HG03066 (cell line): ENCODE measurements at regions not wholly inside any gene's neighbourhood (a gene's known extent, or its start where the extent isn't known, plus 50 kb on each side); places are given as distances from the start of the nearest gene placed in this dataset.

Source experiments
- ATAC-seq: cut with Tn5 transposase; IDR thresholded peaks from one replicate; pipeline ENCODE4 v1.9.1; 2021; ENCODE audit warnings: low read depth; ENCODE audit not compliant: unreplicated experiment

DNA sequence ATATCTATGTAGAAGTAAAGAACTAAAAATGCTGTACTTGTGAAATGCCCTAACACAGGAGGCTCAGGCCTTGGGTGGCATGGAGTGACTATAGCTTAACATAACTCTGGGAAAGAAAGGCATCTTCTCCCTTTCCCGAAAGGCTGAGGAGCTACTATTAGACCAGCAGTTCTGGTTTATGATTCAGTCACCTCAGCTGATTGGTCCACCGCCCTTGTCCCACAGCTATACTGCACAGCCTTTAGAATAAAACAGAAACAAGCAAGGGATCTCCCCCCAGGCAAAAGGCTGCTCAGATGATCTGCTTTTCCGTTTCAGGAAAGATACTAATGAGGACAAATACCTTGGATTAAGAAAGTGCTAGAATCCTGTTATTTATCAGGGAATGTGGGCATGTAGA, 171.3 kb downstream of the SNCA start:
- ATAC-seq, result no peak

DNA sequence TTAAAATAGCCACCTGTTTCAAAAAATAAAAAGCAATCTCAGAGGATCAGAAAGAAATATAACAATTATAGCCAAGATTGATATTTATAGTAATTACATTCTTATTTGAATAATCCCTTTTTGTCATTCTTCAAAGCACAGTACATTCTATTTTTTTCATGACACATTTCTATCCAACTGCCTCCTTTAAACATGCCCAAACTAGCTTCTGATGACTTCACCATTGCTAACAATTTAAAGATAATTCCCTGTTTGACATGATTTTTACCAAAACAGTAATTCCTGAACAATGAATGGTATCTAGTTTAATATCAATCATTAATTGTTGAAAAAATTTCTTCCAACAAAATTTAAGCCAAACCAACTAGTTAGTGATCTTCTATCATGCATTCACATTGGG, 172.4 kb downstream of the SNCA start:
- ATAC-seq, result no peak

DNA sequence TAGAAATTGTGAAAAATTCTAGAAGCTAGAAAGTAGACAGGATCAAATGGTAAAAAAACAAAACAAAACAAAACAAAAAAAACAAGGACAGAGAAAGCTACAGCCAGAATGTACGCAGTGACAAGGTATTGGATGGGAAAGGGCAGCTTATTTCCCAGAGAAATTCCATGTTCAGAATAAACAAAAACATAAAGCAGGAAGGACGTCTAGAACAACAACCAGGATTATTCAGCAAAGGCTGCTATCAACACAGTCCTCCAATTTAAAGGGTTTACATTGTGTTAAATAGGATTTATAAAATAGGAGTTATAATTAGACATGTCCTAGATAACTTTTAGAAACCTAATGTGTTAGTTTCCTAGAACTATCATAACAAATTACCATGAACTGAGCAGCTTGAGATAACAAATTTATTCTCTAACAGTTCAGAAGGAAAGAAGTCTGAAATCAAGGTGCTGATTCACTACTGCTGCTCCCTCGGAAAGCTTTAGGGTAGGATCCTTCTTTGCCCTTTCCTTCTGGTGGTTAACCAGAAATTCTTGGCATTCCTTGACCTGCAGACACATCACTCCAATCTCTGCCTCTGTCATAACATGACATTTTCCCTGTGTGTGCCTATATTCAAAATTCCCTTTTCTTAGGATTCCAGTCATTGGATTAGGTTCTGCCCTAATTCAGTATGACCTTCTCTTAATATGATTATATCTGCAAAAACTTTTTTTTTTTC, 175.6 kb downstream of the SNCA start:
- ATAC-seq, result no peak

DNA sequence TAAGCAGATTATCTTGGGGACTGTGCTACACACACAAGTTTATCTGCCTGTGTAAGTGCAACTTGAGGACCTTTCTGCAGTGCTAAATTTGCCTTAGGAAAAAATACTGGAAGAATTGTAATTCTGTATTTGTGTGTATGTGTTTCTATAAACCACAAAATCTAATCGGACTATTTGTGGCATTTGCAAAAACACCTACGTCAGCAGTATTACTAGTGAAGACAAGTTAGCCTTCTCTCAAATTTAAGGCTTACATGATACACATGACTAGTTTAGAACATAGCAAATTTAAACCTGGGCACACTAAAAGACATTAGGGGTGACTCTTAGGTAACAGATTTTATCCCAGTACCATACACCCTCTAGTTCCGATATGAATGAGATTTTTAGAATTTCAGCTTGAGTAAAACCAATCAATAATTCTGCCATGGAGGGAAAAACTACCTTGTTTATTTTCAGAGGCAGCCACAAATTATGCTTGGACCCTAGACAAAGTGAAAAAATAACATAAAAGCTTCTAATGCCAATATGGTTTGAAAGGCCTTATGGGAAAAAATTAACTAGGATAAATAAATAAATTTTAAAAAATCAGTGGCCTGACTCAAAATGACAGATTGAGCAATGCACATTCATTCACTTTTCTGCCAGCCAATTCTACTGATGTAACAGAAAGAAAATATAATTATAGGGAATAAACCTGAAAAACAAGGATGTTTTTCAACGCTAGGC, 176.4 kb downstream of the SNCA start:
- no peak for ATAC-seq

DNA sequence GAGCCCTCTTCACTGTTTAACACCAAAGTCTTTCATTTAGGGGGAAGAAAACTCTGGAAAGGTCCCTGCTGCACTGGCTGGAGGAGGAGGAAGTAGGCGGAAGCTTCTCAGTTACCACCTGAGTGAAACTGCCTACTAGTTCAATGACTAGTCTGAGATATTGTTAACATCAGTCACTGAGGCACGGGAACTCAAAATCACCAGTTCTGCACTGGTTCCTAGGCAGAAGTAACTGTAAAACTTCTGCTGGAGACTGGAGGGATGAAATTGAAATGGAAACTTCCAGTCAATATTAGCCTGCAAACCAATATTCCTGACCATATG, 178.3 kb downstream of the SNCA start:
- peak; percentile 73 for ATAC-seq

DNA sequence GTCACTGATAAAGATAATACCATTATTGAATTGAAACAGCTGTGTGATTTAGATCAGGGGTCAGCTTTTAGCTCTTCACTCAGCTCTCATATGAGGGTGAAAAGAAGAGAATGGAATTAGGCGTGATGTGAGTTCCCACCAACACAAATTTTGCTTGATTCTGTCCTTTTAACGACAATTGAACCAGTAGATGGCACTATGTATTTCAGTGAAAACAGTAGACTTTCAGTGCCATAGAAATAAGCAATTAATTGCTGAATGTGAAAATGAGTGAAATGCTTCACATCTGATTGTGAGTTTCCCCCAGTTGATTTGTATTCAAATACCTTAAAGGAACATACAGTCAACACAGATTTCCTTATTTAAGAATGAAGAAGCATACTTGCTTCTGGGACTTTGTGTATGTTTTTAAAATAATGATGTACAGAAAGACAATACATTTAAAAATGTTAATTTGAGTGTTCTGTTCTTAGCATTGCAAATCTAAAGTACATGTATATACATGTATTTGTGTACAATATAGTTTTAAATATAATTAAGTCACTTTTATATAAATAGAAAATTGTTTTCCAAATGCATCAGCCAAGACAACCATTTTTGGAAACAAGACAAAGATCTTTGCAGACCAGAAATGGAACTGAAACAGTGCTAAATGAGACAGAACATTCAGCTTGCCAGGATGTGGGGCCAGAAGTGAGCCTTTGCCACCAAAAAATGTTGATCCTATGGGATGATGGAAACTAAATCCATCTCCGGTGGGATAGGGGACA, 178.8 kb downstream of the SNCA start:
- ATAC-seq, result peak; percentile 63

DNA sequence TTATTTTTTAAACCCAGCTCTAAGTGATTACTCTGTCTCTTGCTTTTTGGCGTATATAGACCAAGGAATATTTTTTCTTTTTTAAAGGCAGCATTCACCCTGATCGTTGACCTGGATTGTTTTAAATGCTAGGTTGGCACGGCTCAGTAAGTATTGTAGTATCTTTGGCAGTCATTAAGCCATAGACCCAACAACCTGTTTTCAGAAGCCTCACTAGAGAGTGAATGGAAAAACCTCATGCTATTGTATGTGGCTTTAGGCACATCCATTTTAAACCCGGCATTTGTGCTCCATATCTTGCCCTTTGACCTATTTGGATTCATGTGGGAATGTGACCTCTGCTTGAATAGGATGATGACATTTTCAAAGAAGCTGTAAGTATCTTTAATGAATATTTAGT, 183.9 kb downstream of the SNCA start:
- ATAC-seq, result no peak

DNA sequence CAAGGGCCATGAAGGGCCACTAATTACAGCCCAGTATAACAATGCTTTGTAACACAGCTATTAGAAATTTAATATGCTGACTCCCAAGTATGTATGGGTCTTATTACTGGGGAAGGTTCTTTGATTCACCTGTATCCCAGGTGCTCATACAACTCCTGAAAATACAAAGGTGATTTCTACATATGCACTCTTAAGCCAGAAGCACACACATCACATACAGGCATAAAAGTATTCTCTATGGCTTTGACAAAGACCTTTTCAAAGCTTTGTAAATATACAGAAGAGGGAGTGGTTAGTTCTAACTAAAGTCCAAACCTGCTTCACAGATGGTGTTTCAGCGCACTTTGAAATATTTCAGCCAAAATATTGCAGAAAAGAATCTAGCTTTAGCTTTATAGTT, 191.5 kb downstream of the SNCA start:
- no peak for ATAC-seq

DNA sequence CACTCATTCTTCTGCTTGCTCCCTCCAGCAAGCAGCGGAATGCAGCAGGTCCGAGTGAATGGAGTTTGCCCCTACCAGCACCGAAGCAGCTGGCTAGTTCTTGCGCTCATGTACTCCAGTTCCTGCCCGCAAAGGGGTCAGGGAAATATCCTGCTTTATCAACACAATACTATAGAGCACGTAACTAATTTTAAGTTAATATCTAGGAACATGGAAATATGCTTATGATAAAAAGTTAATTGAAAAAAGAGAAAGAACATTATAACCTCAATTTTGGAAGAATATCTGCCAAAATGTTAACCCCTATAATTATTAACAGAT, 195.6 kb downstream of the SNCA start:
- no peak for ATAC-seq

DNA sequence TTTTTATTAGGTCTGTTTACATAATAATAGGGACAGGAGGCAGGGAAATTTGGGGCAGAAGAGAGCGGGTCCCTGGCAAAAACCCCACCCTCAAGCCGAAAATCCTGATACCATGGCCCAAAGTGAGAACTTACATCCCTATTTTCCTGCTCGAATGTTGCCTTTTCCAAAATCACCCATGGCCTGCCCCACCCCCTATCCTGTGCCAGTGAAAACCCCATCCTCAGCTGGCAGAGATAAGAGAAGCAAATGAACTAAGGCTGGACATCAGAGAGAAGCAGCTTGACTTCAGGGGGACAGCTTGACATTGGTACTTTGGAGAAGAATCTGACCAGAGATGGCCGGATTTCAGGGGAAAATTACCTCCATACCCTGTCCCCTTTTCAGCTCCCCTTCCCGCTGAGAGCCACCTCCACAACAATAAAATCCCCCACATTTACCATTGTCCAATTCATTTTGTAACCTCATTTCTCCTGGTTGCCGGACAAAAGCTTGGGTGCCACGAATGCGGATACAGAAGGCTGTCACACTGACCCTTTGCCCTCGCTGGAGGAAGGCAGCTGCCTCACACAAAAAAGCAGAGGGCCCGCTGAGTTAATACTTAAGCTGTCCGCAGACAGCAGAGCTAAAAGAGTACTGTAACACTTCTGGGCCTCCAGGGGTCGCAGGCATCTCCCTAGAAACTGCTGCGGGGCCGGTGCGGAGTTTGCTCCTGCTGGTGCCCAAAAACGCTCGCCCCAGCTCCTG, 196.2 kb downstream of the SNCA start:
- no peak for ATAC-seq

DNA sequence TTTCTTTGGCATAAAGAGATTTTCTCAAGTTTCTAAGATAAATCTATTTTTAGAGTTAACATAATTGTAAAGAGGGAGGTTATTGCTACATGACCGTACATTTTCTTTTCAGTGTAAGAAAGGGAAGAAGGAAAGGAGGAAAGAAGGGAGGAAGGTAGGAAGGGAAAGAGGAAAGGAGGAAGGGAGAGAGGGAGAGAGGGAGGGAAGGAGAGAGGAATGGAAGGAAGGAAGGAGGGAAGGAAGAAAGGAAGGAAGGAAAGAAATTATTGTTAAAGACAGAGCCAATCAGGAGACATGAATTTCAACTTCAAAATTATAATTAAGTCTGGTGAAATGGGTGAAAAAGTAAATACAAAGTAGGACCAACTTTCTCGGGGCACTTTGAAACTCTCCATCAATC, 197.6 kb downstream of the SNCA start:
- no peak for ATAC-seq

DNA sequence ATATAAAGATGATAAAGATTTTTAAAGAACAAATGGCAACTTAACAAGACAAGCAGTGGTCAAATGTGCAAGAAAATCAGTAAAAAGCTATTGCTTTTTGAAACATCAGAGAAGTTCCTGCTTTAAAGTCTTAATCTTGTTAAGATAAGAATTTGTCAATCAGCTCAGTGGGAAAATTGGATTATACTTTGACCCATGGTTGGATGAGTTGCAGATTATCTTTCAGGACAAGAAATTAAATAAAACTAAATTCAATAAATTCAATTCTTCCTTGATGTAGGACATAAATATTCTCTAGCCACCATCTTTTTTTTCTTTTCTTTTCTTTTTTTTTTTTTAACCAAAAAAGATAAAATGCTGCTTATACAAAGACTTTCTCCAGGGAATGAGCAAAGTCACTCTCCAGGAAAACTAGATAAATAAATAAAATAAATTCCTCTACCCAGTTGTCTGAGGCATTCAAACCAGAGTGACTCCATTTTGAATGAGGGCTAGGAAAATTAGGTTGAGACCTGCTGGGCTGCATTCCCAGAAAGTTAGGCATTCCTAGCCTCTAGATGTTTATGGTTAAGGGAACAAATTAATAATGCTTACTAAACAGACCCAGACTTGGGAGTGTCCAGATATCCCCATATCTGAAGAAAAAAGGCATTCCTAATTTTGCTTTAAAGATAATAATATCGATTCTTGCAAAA, 211.2 kb downstream of the SNCA start:
- no peak for ATAC-seq

DNA sequence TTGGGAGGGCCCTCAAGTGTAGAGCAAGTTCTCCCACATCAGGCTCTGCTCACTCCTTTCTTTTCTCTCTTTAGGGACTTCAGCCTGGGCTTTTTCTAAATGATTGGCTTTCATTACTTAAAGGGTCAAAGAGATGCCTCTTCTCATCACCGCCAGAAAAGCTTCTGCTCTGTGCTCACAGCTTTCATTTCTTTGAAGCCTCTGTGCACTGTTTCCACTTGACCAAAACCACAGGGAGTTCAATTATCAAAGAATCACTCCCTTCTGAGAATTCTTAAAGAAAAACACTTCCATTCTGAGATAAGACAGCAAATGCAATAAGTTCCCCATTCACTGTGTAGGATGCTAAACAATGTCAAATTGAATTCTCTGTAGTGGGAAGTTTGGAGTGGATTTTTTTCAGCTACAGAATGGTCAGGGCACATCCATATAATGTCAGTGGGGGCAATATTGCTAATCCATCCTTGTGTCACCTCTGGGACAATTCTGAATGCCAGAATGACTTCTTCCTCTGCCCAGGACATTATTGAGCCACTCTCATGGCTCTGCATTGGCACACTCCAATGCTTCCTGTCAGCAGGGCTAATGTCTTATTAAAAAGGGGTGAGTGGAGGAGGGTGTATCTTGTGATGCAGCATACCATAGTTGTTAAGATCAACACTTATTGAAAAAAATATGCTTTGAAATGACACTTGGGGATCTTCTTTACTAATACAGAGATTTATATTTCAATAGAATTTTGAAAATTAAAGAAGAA, 217.6 kb downstream of the SNCA start:
- no peak for ATAC-seq

DNA sequence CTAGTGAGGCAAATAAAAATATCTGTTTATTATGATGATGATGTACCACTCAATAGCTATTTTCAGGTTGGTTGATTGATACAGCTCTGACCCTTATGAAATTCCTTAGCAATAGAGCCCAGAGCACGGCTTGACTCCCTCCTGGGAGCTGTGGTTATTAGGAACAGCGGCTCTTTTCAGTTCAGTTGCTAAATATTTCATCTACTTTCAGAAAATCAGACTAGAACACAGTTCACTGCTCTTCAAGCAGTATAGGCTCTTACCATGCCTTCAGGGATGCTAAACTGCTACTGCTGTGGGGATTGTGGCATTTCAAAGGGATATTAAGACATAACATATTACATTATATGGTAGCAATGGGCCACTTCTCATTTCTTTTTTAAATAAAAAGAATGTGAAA, 218.8 kb downstream of the SNCA start:
- ATAC-seq, result no peak

DNA sequence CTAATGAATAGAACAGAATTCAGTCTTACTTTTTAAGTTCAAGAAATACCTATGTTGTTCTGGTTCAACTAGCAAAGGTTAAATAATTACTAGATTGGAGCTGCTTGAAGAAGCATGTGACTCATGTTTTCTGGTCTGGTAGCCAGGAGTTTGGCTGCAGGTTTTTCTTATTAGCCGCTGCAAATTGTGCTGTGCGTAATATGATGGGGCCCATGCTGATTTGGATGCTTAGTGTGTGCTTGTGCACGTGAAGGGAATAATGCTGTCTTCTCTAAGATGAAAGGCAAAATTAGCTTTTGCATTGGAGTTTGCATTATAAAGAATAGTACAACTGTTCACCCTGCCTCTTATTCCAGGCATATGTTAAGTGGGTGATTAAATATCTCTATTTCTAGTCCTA, 219.6 kb downstream of the SNCA start:
- ATAC-seq, result no peak

DNA sequence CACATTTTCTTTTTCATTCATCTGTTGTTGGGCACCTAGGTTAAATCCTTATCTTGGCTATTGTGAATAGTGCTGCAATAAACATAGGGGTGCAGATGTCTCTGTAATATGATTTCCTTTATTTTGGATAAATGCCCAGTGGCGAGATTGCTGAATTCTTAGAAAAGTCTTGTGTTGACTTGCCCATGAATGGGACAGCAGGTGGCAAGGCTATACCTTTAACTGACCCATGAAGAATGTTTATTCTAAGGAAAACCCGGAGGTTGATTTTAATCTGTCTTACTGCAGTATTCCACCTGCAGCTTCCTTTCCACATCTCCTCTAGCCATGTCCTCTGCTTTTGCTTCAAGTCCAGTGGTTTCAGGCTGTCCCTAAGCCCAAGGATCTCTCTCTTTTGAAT, 220.6 kb downstream of the SNCA start:
- no peak for ATAC-seq

DNA sequence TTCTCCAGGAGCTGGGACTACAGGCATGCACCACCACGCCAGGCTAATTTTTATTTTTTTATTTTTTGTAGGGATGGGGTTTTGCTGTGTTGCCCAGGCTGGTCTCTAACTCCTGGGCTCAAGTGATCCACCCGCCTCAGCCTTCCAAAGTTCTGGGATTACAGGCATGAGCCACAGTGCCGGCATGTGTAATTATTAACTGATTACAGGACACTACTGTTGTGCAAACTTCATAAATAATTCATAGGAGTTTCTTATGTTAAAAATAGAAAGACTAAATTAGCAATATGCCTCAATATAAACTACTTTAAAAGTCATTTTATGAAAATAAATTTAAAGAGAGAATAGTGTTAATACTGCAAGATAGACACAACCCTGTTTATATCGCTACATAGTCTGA, 221.9 kb downstream of the SNCA start:
- no peak for ATAC-seq

DNA sequence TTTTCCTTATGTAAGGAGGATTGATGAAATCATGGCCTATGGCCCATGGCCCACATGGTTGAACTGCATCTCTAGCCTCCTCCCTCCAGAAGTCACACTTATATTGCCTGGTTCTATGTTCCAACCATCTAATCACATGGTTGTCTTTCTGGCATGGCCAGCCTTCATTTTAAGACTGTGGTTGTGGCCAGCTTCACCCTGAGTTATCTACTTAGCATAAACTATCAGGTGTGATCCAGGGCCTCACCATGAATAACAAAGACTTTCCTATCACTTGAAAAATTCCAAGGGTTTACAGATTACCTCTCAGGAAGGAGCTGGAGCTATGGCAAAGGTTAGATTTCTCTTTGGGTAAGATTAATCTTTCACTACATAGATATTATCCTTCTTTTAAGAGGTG, 222.8 kb downstream of the SNCA start:
- ATAC-seq, result no peak

DNA sequence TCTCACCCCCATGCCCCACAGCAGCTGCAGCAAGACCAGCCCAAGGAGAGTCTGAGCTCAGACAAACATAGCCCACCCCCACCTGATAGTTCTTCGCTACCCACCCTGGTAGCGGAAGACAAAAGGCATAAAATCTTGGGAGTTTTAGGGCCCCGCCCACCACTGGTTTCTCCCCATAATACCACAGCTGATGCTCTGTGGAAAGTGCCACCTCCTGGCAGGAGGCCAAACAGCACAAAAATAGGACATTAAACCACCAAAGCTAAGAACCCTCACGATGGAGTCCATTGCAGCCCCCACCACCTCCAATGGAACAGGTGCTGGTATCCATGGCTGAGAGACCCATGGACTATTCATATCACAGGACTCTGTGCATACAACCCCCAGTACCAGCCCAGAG, 226.7 kb downstream of the SNCA start:
- ATAC-seq, result no peak

DNA sequence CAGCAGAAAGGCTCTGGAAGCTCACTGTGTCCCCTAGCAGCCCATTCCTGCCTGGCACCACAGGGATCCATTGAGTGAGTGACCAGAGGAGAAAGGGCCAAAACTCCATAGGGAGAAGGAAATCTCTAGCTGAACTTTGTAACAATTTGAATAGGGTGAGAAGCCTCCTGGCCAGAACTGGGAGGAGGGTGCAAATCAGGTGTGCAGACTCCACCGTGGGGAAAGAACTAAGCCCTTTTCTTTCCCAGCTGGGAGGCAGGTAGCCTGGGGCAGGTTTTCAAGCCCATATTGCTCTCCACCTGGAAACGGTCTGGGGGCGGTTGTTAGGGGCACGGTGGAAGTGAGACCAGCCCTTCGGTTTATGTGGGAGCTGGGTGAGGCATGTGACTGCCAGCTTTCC, 227.2 kb downstream of the SNCA start:
- no peak for ATAC-seq
